GM23248 (cell line): ENCODE measurements at regions not wholly inside any gene's neighbourhood (a gene's known extent, or its start where the extent isn't known, plus 50 kb on each side); places are given as distances from the start of the nearest gene placed in this dataset.

Experiments
- EZH2 ChIP-seq: fragments of 200-600 bp; sonication (generic); IDR thresholded peaks from 2 replicates; pipeline ENCODE4 v1.6.1; 2018; ENCODE audit warnings: antibody characterized with exemption, mild to moderate bottlenecking; ENCODE audit not compliant: insufficient read depth, poor library complexity, severe bottlenecking
- EZH2phosphoT487 ChIP-seq: fragments of 200-600 bp; sonication (generic); IDR thresholded peaks from 2 replicates; pipeline ENCODE4 v1.6.1; 2018; ENCODE audit warnings: antibody characterized with exemption, moderate library complexity, mild to moderate bottlenecking, low read depth; ENCODE audit not compliant: insufficient read depth

DNA sequence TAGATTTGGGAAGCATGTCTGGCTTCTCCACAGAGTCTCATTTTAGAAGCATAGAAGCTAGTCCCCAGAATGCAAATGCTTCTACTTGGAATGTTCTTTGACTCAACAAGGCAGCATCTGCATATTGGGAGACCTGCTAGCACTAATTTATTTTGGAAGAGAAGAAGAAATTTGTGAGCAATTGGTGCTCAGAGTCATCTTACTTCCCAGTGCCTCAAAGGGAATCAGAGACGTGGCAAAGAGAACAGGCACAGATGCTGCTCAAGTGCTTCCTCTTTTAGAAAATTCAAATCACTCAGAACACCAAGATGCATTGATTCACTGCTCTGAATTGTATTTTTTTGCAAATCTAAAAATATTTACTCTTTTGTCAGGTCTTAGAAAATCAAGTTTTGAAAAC lies 255.7 kb downstream of the BRINP2 start:
- TF ChIP-seq EZH2 (no peak), EZH2phosphoT487 (no peak)
